Endothelial cell of umbilical vein (primary cell): ENCODE measurements at regions not wholly inside any gene's neighbourhood (a gene's known extent, or its start where the extent isn't known, plus 50 kb on each side); places are given as distances from the start of the nearest gene placed in this dataset.

ENCODE experiments used
- BruUV-seq: library from RNA; stranded (reverse); fragments of 400-500 nt; replicated peaks from 2 replicates; lab custom pipeline; 2021; lab: Mats Ljungman, UMichigan
- CTCF ChIA-PET: fragments of 300-600, 350-600 bp; sonication (Branson Sonifier 250); formaldehyde crosslinking; loops from one replicate; lab custom pipeline; 2021; ENCODE audit warnings: antibody characterized with exemption, inconsistent platforms; lab: Charles Lee
- POLR2A ChIA-PET: fragments of 300-600, 350-600 bp; sonication (Branson Sonifier 250); formaldehyde crosslinking; loops from one replicate; lab custom pipeline; 2021; ENCODE audit warnings: antibody characterized with exemption, inconsistent platforms; lab: Charles Lee
- DNase-seq: peaks from one replicate; pipeline ENCODE4 v3.0.0-alpha.2; 2011; ENCODE audit warnings: low read depth, low spot score
- FAIRE-seq: peaks from 2 replicates; lab custom pipeline; 2011; peaks lifted over from hg19 to GRCh38; lab: Jason Lieb, UNC
- H2AFZ ChIP-seq: 2 replicates; pipeline ENCODE4 v1.6.0; 2012; ENCODE audit warnings: low read depth, low read length, control low read depth, inconsistent platforms
- H3K27ac ChIP-seq: 2 replicates; pipeline ENCODE4 v1.5.1; 2011; ENCODE audit warnings: low read depth, mild to moderate bottlenecking, control low read depth, low read length, moderate library complexity; ENCODE audit not compliant: insufficient read depth
- H3K27me3 ChIP-seq, 2 experiments: 2 replicates each; pipeline versions ENCODE4 v1.6.0 to v1.6.1; 2011; ENCODE audit warnings: low read length in 2 of 2, mixed read lengths in 1 of 2; ENCODE audit not compliant: control insufficient read depth in 2 of 2, insufficient read depth in 2 of 2
- H3K36me3 ChIP-seq, 2 experiments: 2 replicates in 1 of 2; 3 replicates in 1 of 2; pipeline ENCODE4 v1.5.1; 2011; ENCODE audit warnings: low read length in 2 of 2, mild to moderate bottlenecking in 1 of 2, moderate library complexity in 1 of 2; ENCODE audit not compliant: control insufficient read depth in 2 of 2, insufficient read depth in 2 of 2; ENCODE audit errors: extremely low read depth in 1 of 2
- H3K4me1 ChIP-seq: 3 replicates; pipeline ENCODE4 v1.5.1; 2011; ENCODE audit warnings: mild to moderate bottlenecking, low read length; ENCODE audit not compliant: control insufficient read depth, insufficient read depth; ENCODE audit errors: extremely low read depth
- H3K4me2 ChIP-seq: 2 replicates; pipeline ENCODE4 v1.6.1; 2011; ENCODE audit warnings: low read length, control low read depth, mixed read lengths; ENCODE audit not compliant: insufficient read depth
- H3K4me3 ChIP-seq, 3 experiments: fragments of 200-600 bp in 1 of 3; sonication (generic), shearing (Covaris generic) in 1 of 3; replicated peaks in 1 of 3; 2 replicates each; pipeline ENCODE4 v1.5.1; 2011 to 2016; ENCODE audit warnings: control low read depth in 3 of 3, low read length in 3 of 3, mild to moderate bottlenecking in 2 of 3, inconsistent platforms in 1 of 3, low read depth in 1 of 3, moderate library complexity in 1 of 3; ENCODE audit not compliant: insufficient read depth in 1 of 3
- H3K79me2 ChIP-seq: 2 replicates; pipeline ENCODE4 v1.6.0; 2012; ENCODE audit warnings: low read length, inconsistent platforms; ENCODE audit not compliant: control insufficient read depth, insufficient read depth
- H3K9ac ChIP-seq: replicated peaks from 2 replicates; pipeline ENCODE3; 2011; ENCODE audit warnings: low read length, control low read depth; ENCODE audit not compliant: insufficient read depth; ENCODE audit errors: extremely low read depth
- H3K9me1 ChIP-seq: replicated peaks from 3 replicates; pipeline ENCODE4 v1.6.0; 2011; ENCODE audit warnings: mild to moderate bottlenecking, low read length; ENCODE audit not compliant: control insufficient read depth, insufficient read depth; ENCODE audit errors: extremely low read depth
- H3K9me3 ChIP-seq: replicated peaks from 2 replicates; pipeline ENCODE4 v1.5.1; 2012; ENCODE audit warnings: low read length, inconsistent platforms; ENCODE audit not compliant: control insufficient read depth, insufficient read depth
- H4K20me1 ChIP-seq: replicated peaks from 2 replicates; pipeline ENCODE3; 2011; ENCODE audit warnings: mild to moderate bottlenecking, low read length; ENCODE audit not compliant: control insufficient read depth, insufficient read depth; ENCODE audit errors: extremely low read depth
- EZH2 ChIP-seq: IDR thresholded peaks from 2 replicates; pipeline ENCODE4 v1.6.1; 2012; ENCODE audit warnings: borderline replicate concordance, low read depth, mild to moderate bottlenecking, moderate library complexity, low read length, inconsistent platforms; ENCODE audit not compliant: severe bottlenecking
- GATA2 ChIP-seq: IDR thresholded peaks from 2 replicates; pipeline ENCODE4 v1.7.0; 2011; ENCODE audit warnings: low read depth, mild to moderate bottlenecking, moderate library complexity, mixed read lengths, low read length; ENCODE audit not compliant: insufficient read length, insufficient read depth
- MAX ChIP-seq: IDR thresholded peaks from 2 replicates; pipeline ENCODE4 v1.6.1; 2011; ENCODE audit not compliant: insufficient read depth, insufficient read length
- POLR2AphosphoS5 ChIP-seq: IDR thresholded peaks from 2 replicates; pipeline ENCODE4 v1.6.1; 2012; ENCODE audit warnings: low read depth, mild to moderate bottlenecking, control low read depth, low read length, moderate library complexity; ENCODE audit not compliant: insufficient read depth
- dilution Hi-C: fragments of 300-500 bp; cut with MboI; formaldehyde crosslinking; loops from one replicate; pipeline ENCODE4 v1.15.0; 2019; ENCODE audit warnings: low sequenced_read_pairs; ENCODE audit not compliant: extremely low pct_ligation_motif_present
- intact Hi-C: fragments of 100-400 bp; cut with micrococcal nuclease; formaldehyde crosslinking; loops from one replicate; pipeline ENCODE4 v1.10.0; 2022
- TF ChIP-seq, protein P1 (sequence below), 2 donors: IDR thresholded peaks; 1 replicate in 1 of 2; 2 replicates in 1 of 2; pipeline ENCODE4 v1.5.1; 2011; ENCODE audit warnings: low read length in 2 of 2, mild to moderate bottlenecking in 2 of 2, moderate library complexity in 2 of 2, control low read depth in 1 of 2, inconsistent platforms in 1 of 2, low read depth in 1 of 2; ENCODE audit not compliant: insufficient read depth in 1 of 2; ENCODE audit errors: extremely low read depth in 1 of 2

GRCh38 chr14:104253223-104253822 is 114.9 kb downstream of the KIF26A start:
- dilution Hi-C loops: no loop called here
- Histone ChIP-seq H3K27ac (no peak overlapping the region), H3K4me2 (no peak overlapping the region), H3K4me3 (no peak overlapping the region), H3K36me3 (no peaks in the 10 kb centered on the region), H3K27me3 (peaks cover 0 to 2% of the 10 kb centered on the region in 2 experiments), H3K4me1 (no peaks in the 10 kb centered on the region), H4K20me1 (no peaks in the 10 kb centered on the region), H3K9ac (no peak overlapping the region), H2AFZ (no peak overlapping the region), H3K9me1 (no peaks in the 10 kb centered on the region), H3K9me3 (no peaks in the 10 kb centered on the region), H3K79me2 (no peaks in the 10 kb centered on the region)
- ChIA-PET POLR2A (no interaction called here), CTCF (no interaction called here)
- intact Hi-C loops: no loop called here
- no TSS peak for BruUV-seq
- DNase-seq: no peak
- no peak for FAIRE-seq
- TF ChIP-seq EZH2 (no peak), MAX (no peak), POLR2AphosphoS5 (no peak), GATA2 (no peak)
- TF ChIP-seq, protein P1, sequence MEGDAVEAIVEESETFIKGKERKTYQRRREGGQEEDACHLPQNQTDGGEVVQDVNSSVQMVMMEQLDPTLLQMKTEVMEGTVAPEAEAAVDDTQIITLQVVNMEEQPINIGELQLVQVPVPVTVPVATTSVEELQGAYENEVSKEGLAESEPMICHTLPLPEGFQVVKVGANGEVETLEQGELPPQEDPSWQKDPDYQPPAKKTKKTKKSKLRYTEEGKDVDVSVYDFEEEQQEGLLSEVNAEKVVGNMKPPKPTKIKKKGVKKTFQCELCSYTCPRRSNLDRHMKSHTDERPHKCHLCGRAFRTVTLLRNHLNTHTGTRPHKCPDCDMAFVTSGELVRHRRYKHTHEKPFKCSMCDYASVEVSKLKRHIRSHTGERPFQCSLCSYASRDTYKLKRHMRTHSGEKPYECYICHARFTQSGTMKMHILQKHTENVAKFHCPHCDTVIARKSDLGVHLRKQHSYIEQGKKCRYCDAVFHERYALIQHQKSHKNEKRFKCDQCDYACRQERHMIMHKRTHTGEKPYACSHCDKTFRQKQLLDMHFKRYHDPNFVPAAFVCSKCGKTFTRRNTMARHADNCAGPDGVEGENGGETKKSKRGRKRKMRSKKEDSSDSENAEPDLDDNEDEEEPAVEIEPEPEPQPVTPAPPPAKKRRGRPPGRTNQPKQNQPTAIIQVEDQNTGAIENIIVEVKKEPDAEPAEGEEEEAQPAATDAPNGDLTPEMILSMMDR (IDR thresholded peaks at IDR 0.05; ENCODE audit: extremely low read depth in 1 of 2, insufficient read depth in 1 of 2, low read depth in 1 of 2, low read length in 2 of 2): no peak
